OCI-LY3 (cell line): ENCODE measurements at regions not wholly inside any gene's neighbourhood (a gene's known extent, or its start where the extent isn't known, plus 50 kb on each side); places are given as distances from the start of the nearest gene placed in this dataset.

ENCODE experiments used
- EZH2phosphoT487 ChIP-seq: fragments of 200-600 bp; shearing (Covaris generic); IDR thresholded peaks from 2 replicates; pipeline ENCODE4 v1.6.1; 2018; ENCODE audit warnings: antibody characterized with exemption, mixed run types, low read depth
- TF ChIP-seq, protein P1 (sequence below): fragments of 200-600, 300-600 bp; sonication (generic); IDR thresholded peaks from 2 replicates; pipeline ENCODE4 v1.5.1; 2014; ENCODE audit warnings: antibody characterized with exemption, low read length, low read depth

DNA sequence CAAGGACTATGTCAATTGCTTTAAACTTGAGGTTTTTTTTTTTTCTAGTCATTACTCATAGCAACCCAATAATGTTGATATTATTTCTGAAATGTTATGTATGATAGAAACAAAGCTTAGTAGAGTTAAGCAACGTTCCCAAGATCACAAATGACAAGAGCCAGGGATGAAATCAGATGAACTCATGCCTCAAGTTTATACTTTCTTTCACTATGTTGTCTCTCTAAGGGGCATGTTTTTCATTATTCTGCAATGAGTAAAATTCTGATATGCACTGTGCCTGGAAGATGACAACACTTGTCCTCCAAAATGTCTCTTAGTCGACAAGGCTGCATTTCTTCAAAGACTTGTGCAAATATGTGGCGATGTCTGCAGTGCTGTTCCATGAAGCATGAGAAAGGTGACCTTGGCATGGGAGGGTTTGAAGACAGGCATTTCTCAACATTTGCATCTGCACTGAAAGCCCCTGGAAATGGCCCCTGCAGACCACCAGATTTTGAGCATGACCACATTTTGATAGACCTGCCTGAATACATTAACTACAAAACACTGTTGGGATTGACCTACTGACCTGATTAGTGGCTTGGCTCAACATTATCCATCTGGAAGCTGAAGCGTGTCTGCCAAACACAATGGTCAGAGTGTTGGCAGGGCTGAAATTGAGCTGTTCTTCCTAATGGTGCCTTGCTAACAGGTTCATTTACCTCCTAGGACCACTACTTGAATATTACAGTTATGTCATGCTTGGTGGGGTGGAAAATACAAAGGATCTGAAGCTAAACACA is 1027.5 kb downstream of the CDH11 start:
- TF ChIP-seq, protein P1, sequence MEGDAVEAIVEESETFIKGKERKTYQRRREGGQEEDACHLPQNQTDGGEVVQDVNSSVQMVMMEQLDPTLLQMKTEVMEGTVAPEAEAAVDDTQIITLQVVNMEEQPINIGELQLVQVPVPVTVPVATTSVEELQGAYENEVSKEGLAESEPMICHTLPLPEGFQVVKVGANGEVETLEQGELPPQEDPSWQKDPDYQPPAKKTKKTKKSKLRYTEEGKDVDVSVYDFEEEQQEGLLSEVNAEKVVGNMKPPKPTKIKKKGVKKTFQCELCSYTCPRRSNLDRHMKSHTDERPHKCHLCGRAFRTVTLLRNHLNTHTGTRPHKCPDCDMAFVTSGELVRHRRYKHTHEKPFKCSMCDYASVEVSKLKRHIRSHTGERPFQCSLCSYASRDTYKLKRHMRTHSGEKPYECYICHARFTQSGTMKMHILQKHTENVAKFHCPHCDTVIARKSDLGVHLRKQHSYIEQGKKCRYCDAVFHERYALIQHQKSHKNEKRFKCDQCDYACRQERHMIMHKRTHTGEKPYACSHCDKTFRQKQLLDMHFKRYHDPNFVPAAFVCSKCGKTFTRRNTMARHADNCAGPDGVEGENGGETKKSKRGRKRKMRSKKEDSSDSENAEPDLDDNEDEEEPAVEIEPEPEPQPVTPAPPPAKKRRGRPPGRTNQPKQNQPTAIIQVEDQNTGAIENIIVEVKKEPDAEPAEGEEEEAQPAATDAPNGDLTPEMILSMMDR, result no peak
- no peak for TF ChIP-seq EZH2phosphoT487
